Right lobe of liver (tissue), 4 donors: ENCODE measurements at regions not wholly inside any gene's neighbourhood (a gene's known extent, or its start where the extent isn't known, plus 50 kb on each side); places are given as distances from the start of the nearest gene placed in this dataset.

ENCODE experiments used
- CTCF ChIP-seq, 4 donors: fragments of 200-600 bp in 3 of 4; fragments of 450-650 bp in 1 of 4; IDR thresholded peaks; one replicate each; pipeline versions ENCODE4 v1.5.1 to v1.8.0; 2016 to 2022; ENCODE audit warnings: antibody characterized with exemption in 4 of 4, mild to moderate bottlenecking in 2 of 4
- POLR2A ChIP-seq: fragments of 450-650 bp; IDR thresholded peaks from one replicate; pipeline ENCODE4 v1.6.1; 2017; ENCODE audit warnings: antibody characterized with exemption, mild to moderate bottlenecking
- donor health status: DM: no; HTN: no; CAD: no.
- donor health status: DM: no; HTN: no; CAD: no.
- donor health status: DM: no; HTN: yes; CAD: no.

GRCh38 chr1:87225171-87225570 is 103.5 kb upstream of the LMO4 start:
- TF ChIP-seq CTCF (IDR thresholded peaks at IDR 0.05) (no peak), POLR2A (no peak)
